PC-3 (cell line): ENCODE measurements at regions not wholly inside any gene's neighbourhood (a gene's known extent, or its start where the extent isn't known, plus 50 kb on each side); places are given as distances from the start of the nearest gene placed in this dataset.

Experiments used
- ATAC-seq: fragments of 200-7000 bp; cut with Tn5 transposase; 2 replicates; pipeline ENCODE4 v1.9.1; 2020; ENCODE audit warnings: mild to moderate bottlenecking, moderate library complexity
- BruUV-seq: library from RNA; stranded (reverse); fragments of 400-500 nt; replicated peaks from 2 replicates; lab custom pipeline; 2021; lab: Mats Ljungman, UMichigan
- CTCF ChIA-PET: fragments of 300-600 bp; sonication (Branson Sonifier 250); formaldehyde crosslinking; loops from one replicate; lab custom pipeline; 2022; ENCODE audit warnings: antibody characterized with exemption; lab: Charles Lee
- POLR2A ChIA-PET: fragments of 300-600 bp; sonication (Branson Sonifier 250); formaldehyde crosslinking; loops from one replicate; lab custom pipeline; 2022; ENCODE audit warnings: antibody characterized with exemption; ENCODE audit not compliant: unreplicated experiment; lab: Charles Lee
- DNase-seq: peaks from one replicate; pipeline ENCODE4 v3.0.0-alpha.2; 2015
- H2AFZ ChIP-seq: fragments of 300-600 bp; sonication (generic); 2 replicates; pipeline ENCODE4 v1.6.0; 2016; ENCODE audit warnings: antibody characterized with exemption, low read length
- H3F3A ChIP-seq: fragments of 300-600 bp; sonication (generic); one replicate; pipeline ENCODE4 v1.6.0; 2017; ENCODE audit warnings: antibody characterized with exemption, low read length, control low read depth, mild to moderate bottlenecking; ENCODE audit not compliant: unreplicated experiment
- H3K27ac ChIP-seq: fragments of 300-600 bp; sonication (generic); 2 replicates; pipeline ENCODE4 v1.5.1; 2016; ENCODE audit warnings: mild to moderate bottlenecking, low read length
- H3K27me3 ChIP-seq: fragments of 300-600 bp; sonication (generic); 2 replicates; pipeline ENCODE4 v1.6.1; 2016; ENCODE audit warnings: low read length, mixed read lengths
- H3K36me3 ChIP-seq: fragments of 300-600 bp; sonication (generic); 2 replicates; pipeline ENCODE4 v1.6.1; 2016; ENCODE audit warnings: low read depth, mixed run types, low read length, mixed read lengths
- H3K4me1 ChIP-seq: fragments of 300-600 bp; sonication (generic); 2 replicates; pipeline ENCODE4 v1.5.1; 2016; ENCODE audit warnings: low read length; ENCODE audit not compliant: insufficient read depth
- H3K4me2 ChIP-seq: fragments of 300-600 bp; sonication (generic); 2 replicates; pipeline ENCODE4 v1.6.0; 2016; ENCODE audit warnings: low read length
- H3K4me3 ChIP-seq: fragments of 300-600 bp; sonication (generic); 2 replicates; pipeline ENCODE4 v1.5.1; 2016; ENCODE audit warnings: mild to moderate bottlenecking, low read length, mixed read lengths
- H3K79me2 ChIP-seq: fragments of 300-600 bp; sonication (generic); 2 replicates; pipeline ENCODE4 v1.6.1; 2017; ENCODE audit warnings: low read length, mixed read lengths
- H3K9ac ChIP-seq: fragments of 300-600 bp; sonication (generic); 2 replicates; pipeline ENCODE4 v1.6.0; 2016; ENCODE audit warnings: mild to moderate bottlenecking, low read length
- H3K9me2 ChIP-seq: fragments of 300-600 bp; sonication (generic); replicated peaks from 2 replicates; pipeline ENCODE4 v1.6.1; 2016; ENCODE audit warnings: mixed run types, low read length, mixed read lengths
- H3K9me3 ChIP-seq: fragments of 300-600 bp; sonication (generic); 2 replicates; pipeline ENCODE4 v1.6.1; 2016; ENCODE audit warnings: low read length, mixed read lengths
- H4K20me1 ChIP-seq: fragments of 300-600 bp; sonication (generic); 2 replicates; pipeline ENCODE4 v1.6.1; 2016; ENCODE audit warnings: low read length, mixed read lengths
- EZH2 ChIP-seq: fragments of 300-600 bp; sonication (generic); IDR thresholded peaks from one replicate; pipeline ENCODE4 v1.6.1; 2017; ENCODE audit warnings: antibody characterized with exemption, mild to moderate bottlenecking, low read length; ENCODE audit not compliant: unreplicated experiment
- EZH2phosphoT487 ChIP-seq: fragments of 300-600 bp; sonication (generic); IDR thresholded peaks from 2 replicates; pipeline ENCODE4 v1.6.1; 2018; ENCODE audit warnings: mild to moderate bottlenecking, antibody characterized with exemption, low read length, borderline replicate concordance
- intact Hi-C: fragments of 100-400 bp; cut with micrococcal nuclease; formaldehyde crosslinking; loops from 2 replicates; pipeline ENCODE4 v1.9.0; 2023
- TF ChIP-seq, protein P1 (sequence below): fragments of 300-600 bp; sonication (generic); conservative IDR thresholded peaks from 2 replicates; pipeline ENCODE4 v1.5.1; 2017; ENCODE audit warnings: antibody characterized with exemption, low read depth, mild to moderate bottlenecking, low read length

DNA sequence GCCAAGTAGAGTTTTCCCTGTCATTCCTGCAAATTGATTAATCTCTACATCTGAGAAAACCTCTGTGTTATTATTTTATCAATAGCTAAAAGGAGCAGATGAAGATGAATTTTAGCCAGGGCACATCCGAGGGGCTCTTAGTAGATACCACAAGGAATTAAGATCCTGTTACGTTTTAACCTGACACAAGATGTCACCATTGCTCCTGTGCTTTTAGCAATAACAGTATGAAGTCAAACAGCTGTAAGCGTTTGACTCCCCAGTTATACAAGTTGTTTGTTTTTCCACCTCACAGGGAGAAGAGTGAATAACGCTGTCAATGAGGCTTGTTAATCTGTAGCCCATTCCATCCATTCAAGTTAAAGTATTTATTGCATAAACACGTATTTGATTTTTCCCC is 76.0 kb upstream of the AP1S2 start:
- Histone ChIP-seq H3K79me2 (no peaks in the 10 kb centered on the region), H3K9ac (no peak overlapping the region), H3K4me3 (no peak overlapping the region), H3K9me2 (no peaks in the 10 kb centered on the region), H2AFZ (no peak overlapping the region), H4K20me1 (no peaks in the 10 kb centered on the region), H3K4me2 (no peak overlapping the region), H3K27me3 (no peaks in the 10 kb centered on the region), H3K4me1 (no peaks in the 10 kb centered on the region; the same call in 1 of the 2 replicates), H3K27ac (no peak overlapping the region), H3F3A (no peaks in the 10 kb centered on the region), H3K36me3 (no peaks in the 10 kb centered on the region), H3K9me3 (no peaks in the 10 kb centered on the region)
- CTCF ChIA-PET, result interaction anchor here (0.6 to 1.6 kb wide), 4 partner anchors 16 to 552 kb away, joined by 3 to 7 read pairs (median 4); partner anchors contain the start of gene GRPR
- TF ChIP-seq EZH2, result no peak
- TF ChIP-seq, protein P1, sequence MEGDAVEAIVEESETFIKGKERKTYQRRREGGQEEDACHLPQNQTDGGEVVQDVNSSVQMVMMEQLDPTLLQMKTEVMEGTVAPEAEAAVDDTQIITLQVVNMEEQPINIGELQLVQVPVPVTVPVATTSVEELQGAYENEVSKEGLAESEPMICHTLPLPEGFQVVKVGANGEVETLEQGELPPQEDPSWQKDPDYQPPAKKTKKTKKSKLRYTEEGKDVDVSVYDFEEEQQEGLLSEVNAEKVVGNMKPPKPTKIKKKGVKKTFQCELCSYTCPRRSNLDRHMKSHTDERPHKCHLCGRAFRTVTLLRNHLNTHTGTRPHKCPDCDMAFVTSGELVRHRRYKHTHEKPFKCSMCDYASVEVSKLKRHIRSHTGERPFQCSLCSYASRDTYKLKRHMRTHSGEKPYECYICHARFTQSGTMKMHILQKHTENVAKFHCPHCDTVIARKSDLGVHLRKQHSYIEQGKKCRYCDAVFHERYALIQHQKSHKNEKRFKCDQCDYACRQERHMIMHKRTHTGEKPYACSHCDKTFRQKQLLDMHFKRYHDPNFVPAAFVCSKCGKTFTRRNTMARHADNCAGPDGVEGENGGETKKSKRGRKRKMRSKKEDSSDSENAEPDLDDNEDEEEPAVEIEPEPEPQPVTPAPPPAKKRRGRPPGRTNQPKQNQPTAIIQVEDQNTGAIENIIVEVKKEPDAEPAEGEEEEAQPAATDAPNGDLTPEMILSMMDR, result peak; percentile 66
- no peak for TF ChIP-seq EZH2phosphoT487
- ATAC-seq (peak; percentile 88), DNase-seq (peak; percentile 66)
- intact Hi-C loops, result loop anchor here (1.0 to 10.0 kb wide), 3 partner anchors 193 to 734 kb away; partner anchors contain the start of gene GRPR
- no TSS peak for BruUV-seq
- POLR2A ChIA-PET, result no interaction called here

DNA sequence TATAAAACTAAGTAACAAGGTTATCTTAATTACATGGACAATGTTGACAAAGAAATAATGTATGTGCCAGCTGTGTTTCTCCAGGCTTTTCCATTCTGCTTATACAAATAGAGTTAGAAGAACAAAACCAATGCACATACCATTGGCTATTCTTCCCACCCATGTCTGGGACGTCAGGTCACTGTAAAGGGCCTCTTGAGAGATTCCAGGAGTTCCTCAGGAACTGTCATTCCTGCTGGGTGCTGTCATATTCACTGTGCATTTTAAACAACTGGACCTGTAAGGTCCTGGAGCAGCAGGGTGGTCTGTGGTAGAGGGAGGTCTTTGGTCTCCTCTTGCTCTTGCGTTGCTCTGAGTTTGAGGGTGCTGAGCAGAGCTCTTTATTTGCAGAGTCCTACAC is 74.6 kb upstream of the AP1S2 start:
- Histone ChIP-seq H3K27ac (no peak overlapping the region), H3K36me3 (no peaks in the 10 kb centered on the region), H3K4me2 (no peak overlapping the region), H3K79me2 (no peaks in the 10 kb centered on the region), H3K9me2 (no peaks in the 10 kb centered on the region), H3K27me3 (no peaks in the 10 kb centered on the region), H3F3A (no peaks in the 10 kb centered on the region), H3K4me1 (no peaks in the 10 kb centered on the region; the same call in 1 of the 2 replicates), H2AFZ (no peak overlapping the region), H3K9me3 (no peaks in the 10 kb centered on the region), H4K20me1 (no peaks in the 10 kb centered on the region), H3K4me3 (no peak overlapping the region), H3K9ac (no peak overlapping the region)
- POLR2A ChIA-PET, result no interaction called here
- TF ChIP-seq EZH2, result no peak
- TF ChIP-seq, protein P1, result no peak
- TF ChIP-seq EZH2phosphoT487, result no peak
- ATAC-seq, result no peak
- DNase-seq, result no peak
- BruUV-seq, result no TSS peak
- intact Hi-C loops, result no loop called here
- CTCF ChIA-PET, result no interaction called here

DNA sequence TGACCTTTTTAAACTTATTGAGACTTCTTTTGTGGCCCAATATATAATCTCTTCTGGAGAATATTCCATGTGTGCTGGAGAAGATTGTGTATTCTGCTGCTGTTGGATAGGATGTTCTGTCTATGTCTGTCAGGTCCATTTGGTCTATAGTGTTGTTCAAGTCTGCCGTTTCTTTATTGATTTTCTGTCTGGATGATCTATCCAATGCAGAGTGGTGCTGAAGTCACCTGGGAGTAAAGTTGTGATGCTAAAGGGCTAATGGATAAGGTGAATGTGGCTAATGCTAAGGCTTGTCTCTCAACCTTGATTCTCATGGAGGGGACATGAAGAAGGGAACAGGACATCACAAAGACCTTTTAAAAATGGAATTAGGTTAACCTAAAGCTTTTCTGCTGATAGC is 72.0 kb upstream of the AP1S2 start:
- BruUV-seq, result no TSS peak
- no peaks in the 10 kb centered on the region for H3K79me2 ChIP-seq

More for the DNA sequence above, 72.0 kb upstream of the AP1S2 start:
- Histone ChIP-seq H3K36me3 (no peaks in the 10 kb centered on the region), H3K9me2 (no peaks in the 10 kb centered on the region), H3K27me3 (no peaks in the 10 kb centered on the region), H3F3A (no peaks in the 10 kb centered on the region), H3K9ac (no peak overlapping the region), H3K9me3 (no peaks in the 10 kb centered on the region), H2AFZ (no peak overlapping the region), H3K4me3 (no peak overlapping the region), H3K27ac (no peak overlapping the region), H4K20me1 (no peaks in the 10 kb centered on the region), H3K4me2 (no peak overlapping the region), H3K4me1 (no peaks in the 10 kb centered on the region; the same call in 1 of the 2 replicates)
- no peak for DNase-seq
- ChIA-PET POLR2A (no interaction called here), CTCF (no interaction called here)
- TF ChIP-seq, protein P1, result no peak
- TF ChIP-seq EZH2 (no peak), EZH2phosphoT487 (no peak)
- no peak for ATAC-seq
- intact Hi-C loops, result no loop called here
